ENCODE measurements at regions not wholly inside any gene's neighbourhood (a gene's known extent, or its start where the extent isn't known, plus 50 kb on each side); places are given as distances from the start of the nearest gene placed in this dataset.
"Not testable (repeated sequence)": the region's sequence is repeated elsewhere in the genome, so short reads cannot be mapped to it uniquely, and the experiment has no call there.

DNA sequence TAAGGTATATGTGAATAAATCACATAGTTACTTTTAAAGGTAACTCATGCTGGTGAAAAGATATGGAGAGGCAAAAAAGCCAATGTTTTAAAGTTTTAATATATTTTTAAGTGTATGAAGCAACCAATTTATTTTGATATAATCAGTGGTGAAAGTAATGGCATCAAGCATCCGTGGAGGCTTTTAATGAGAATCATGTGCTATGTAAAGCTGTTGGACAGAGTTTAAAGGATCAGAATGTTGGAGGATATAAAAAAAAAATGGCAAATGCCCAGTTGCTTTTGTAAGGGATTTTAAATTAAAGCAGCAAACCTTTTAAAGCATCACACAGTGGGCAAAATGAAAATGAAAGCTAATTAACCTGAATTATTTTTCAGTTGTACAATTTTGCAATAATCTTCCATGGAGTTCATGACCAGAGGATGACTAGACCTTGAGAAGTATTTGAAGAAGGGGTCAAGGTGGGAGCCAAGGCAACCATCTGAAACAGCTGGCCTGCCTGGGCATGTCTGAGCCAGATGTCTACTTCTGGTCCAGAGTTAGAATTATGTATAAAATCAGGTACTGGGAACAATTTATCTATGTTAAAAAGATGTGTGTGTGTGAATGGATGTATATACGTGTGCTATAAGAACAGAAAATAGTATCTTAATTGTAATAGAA lies 1007.9 kb downstream of the LTN1 start:
- H3K79me2 ChIP-seq (ENCODE audit: control insufficient read depth, insufficient read depth, low read length); H3K4me3 ChIP-seq (replicated peaks in 1 of 3; ENCODE audit: insufficient read depth in 1 of 3, low read depth in 1 of 3, low read length in 3 of 3); CTCF ChIA-PET; H3K9me1 ChIP-seq (replicated peaks; ENCODE audit: control insufficient read depth, extremely low read depth, insufficient read depth, low read length); H3K4me1 ChIP-seq (ENCODE audit: control insufficient read depth, extremely low read depth, insufficient read depth, low read length); H3K9me3 ChIP-seq (replicated peaks; ENCODE audit: control insufficient read depth, insufficient read depth, low read length); DNase-seq (ENCODE audit: low read depth, low spot score); BruUV-seq (replicated peaks); H3K4me2 ChIP-seq (ENCODE audit: insufficient read depth, low read length); intact Hi-C loops (cut with micrococcal nuclease); H3K9ac ChIP-seq (replicated peaks; ENCODE audit: extremely low read depth, insufficient read depth, low read length); H4K20me1 ChIP-seq (replicated peaks; ENCODE audit: control insufficient read depth, extremely low read depth, insufficient read depth, low read length); H3K27ac ChIP-seq (ENCODE audit: insufficient read depth, low read depth, low read length); H3K36me3 ChIP-seq (ENCODE audit: control insufficient read depth in 2 of 2, extremely low read depth in 1 of 2, insufficient read depth in 2 of 2, low read length in 2 of 2); dilution Hi-C loops (cut with MboI; ENCODE audit: extremely low pct_ligation_motif_present, low sequenced_read_pairs); POLR2A ChIA-PET; FAIRE-seq; H3K27me3 ChIP-seq (ENCODE audit: control insufficient read depth in 2 of 2, insufficient read depth in 2 of 2, low read length in 2 of 2); H2AFZ ChIP-seq (ENCODE audit: low read depth, low read length): not testable (repeated sequence)

DNA sequence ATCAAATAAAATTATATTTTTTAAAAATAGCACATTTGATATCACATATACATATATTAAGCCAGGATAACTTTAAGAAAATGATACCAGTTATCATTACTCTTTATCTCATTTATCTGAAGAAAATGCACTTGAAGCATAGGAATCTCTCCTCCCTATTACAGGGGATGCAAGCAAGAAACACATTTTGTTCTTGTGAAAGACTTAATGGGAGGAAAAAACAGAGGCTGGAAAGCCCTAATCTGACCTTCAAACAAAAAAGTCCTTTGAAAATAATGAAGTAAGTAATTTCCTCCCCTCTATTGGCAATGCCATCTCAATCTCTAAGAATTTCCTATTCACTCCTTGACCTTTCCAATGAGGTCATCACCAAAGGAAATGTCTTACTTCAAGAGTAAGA lies 1012.6 kb upstream of the ADAMTS5 start:
- H3K4me1 ChIP-seq (ENCODE audit: control insufficient read depth, extremely low read depth, insufficient read depth, low read length): peaks cover 15% of the 10 kb centered on the region
- H2AFZ ChIP-seq (ENCODE audit: low read depth, low read length); H3K4me3 ChIP-seq (replicated peaks in 1 of 3; ENCODE audit: insufficient read depth in 1 of 3, low read depth in 1 of 3, low read length in 3 of 3); BruUV-seq (replicated peaks); H3K9me3 ChIP-seq (replicated peaks; ENCODE audit: control insufficient read depth, insufficient read depth, low read length); H3K27ac ChIP-seq (ENCODE audit: insufficient read depth, low read depth, low read length); H4K20me1 ChIP-seq (replicated peaks; ENCODE audit: control insufficient read depth, extremely low read depth, insufficient read depth, low read length); H3K27me3 ChIP-seq (ENCODE audit: control insufficient read depth in 2 of 2, insufficient read depth in 2 of 2, low read length in 2 of 2); dilution Hi-C loops (cut with MboI; ENCODE audit: extremely low pct_ligation_motif_present, low sequenced_read_pairs); FAIRE-seq; POLR2A ChIA-PET; intact Hi-C loops (cut with micrococcal nuclease); H3K9me1 ChIP-seq (replicated peaks; ENCODE audit: control insufficient read depth, extremely low read depth, insufficient read depth, low read length); H3K9ac ChIP-seq (replicated peaks; ENCODE audit: extremely low read depth, insufficient read depth, low read length); H3K36me3 ChIP-seq (ENCODE audit: control insufficient read depth in 2 of 2, extremely low read depth in 1 of 2, insufficient read depth in 2 of 2, low read length in 2 of 2); H3K79me2 ChIP-seq (ENCODE audit: control insufficient read depth, insufficient read depth, low read length): not testable (repeated sequence)
- CTCF ChIA-PET: interaction anchor here (1.2 kb wide), 1 partner anchor 10 kb away, joined by 3 read pairs; no protein-coding TSS in a partner anchor
- peak; percentile 75 for DNase-seq (ENCODE audit: low read depth, low spot score)
- peak; percentile 33 for TF ChIP-seq GATA2 (IDR thresholded peaks at IDR 0.05; ENCODE audit: insufficient read depth, insufficient read length, low read depth, low read length)
- H3K4me2 ChIP-seq (ENCODE audit: insufficient read depth, low read length): peak overlapping the region; percentile 61
